Right lobe of liver (tissue), 6 donors: ENCODE measurements at regions not wholly inside any gene's neighbourhood (a gene's known extent, or its start where the extent isn't known, plus 50 kb on each side); places are given as distances from the start of the nearest gene placed in this dataset.
A peak's percentile ranks its signal among the peaks of the same experiment; 100 is the strongest.

ENCODE experiments used
- ATAC-seq, 4 donors: fragments of 200-7000 bp; cut with Tn5 transposase; one replicate each; pipeline ENCODE4 v1.9.1; 2020; ENCODE audit warnings: mild to moderate bottlenecking in 4 of 4, moderate library complexity in 4 of 4
- DNase-seq, 3 donors: peaks; one replicate each; pipeline ENCODE4 v3.0.0-alpha.2; 2020
- H3K27ac ChIP-seq, 3 donors: fragments of 200-600 bp; one replicate each; pipeline ENCODE4 v1.8.0; 2022
- H3K27me3 ChIP-seq, 2 donors: fragments of 200-600 bp; one replicate each; pipeline ENCODE4 v1.8.0; 2022
- H3K36me3 ChIP-seq, 4 donors: fragments of 200-600 bp; sonication (generic) in 1 of 4; one replicate each; pipeline versions ENCODE4 v1.5.1 to v1.8.0; 2017 to 2022; ENCODE audit warnings: control low read depth in 1 of 4
- H3K4me1 ChIP-seq, 4 donors: fragments of 200-600 bp; sonication (generic) in 1 of 4; one replicate each; pipeline versions ENCODE4 v1.5.1 to v1.8.0; 2017 to 2022; ENCODE audit warnings: control low read depth in 1 of 4
- H3K4me3 ChIP-seq, 3 donors: fragments of 200-600 bp; one replicate each; pipeline ENCODE4 v1.8.0; 2022
- H3K9me3 ChIP-seq, 4 donors: fragments of 200-600 bp; sonication (generic) in 1 of 4; one replicate each; pipeline versions ENCODE4 v1.5.1 to v1.8.0; 2017 to 2022; ENCODE audit warnings: control low read depth in 1 of 4
- CTCF ChIP-seq, 4 donors: fragments of 200-600 bp in 3 of 4; fragments of 450-650 bp in 1 of 4; IDR thresholded peaks; one replicate each; pipeline versions ENCODE4 v1.5.1 to v1.8.0; 2016 to 2022; ENCODE audit warnings: antibody characterized with exemption in 4 of 4, mild to moderate bottlenecking in 2 of 4
- POLR2A ChIP-seq: fragments of 450-650 bp; IDR thresholded peaks from one replicate; pipeline ENCODE4 v1.6.1; 2017; ENCODE audit warnings: antibody characterized with exemption, mild to moderate bottlenecking
- WGBS: methylation state at CpG from one replicate; pipeline ENCODE4 v1.1.6; 2018; ENCODE audit warnings: low coverage, low lambda C conversion rate; ENCODE audit not compliant: insufficient coverage; ENCODE audit errors: missing lambda C conversion rate; 5-methylcytosine and 5-hydroxymethylcytosine counted together
- intact Hi-C, 2 donors: fragments of 100-400 bp; cut with DNase I; formaldehyde crosslinking; loops; one replicate each; pipeline versions ENCODE4 v1.11.2 to v1.14.1; 2022
- donor health status: DM: no; HTN: yes; CAD: no.
- donor health status: DM: no; HTN: no; CAD: no.
- donor health status: DM: no; HTN: no; CAD: no.
- donor health status: DM: no; HTN: yes; CAD: no.
- donor health status: DM: no; HTN: yes; CAD: no.

- Histone ChIP-seq H3K27ac (peak overlapping the region in 1 of 3 donors; percentile 71), H3K36me3 (no peaks in the 10 kb centered on the region), H3K4me3 (no peak overlapping the region), H3K4me1 (peaks cover 0 to 9% (median 4%) of the 10 kb centered on the region in 4 donors), H3K9me3 (no peaks in the 10 kb centered on the region), H3K27me3 (no peaks in the 10 kb centered on the region)
- intact Hi-C loops, result no loop called here
- DNase-seq, result no peak
- TF ChIP-seq CTCF (IDR thresholded peaks at IDR 0.05), result no peak
- no peak for TF ChIP-seq POLR2A
- 14% methylated on average over 1 of the region's 1 CpG for WGBS
- ATAC-seq, result peak; percentile 74 to 88 (median 80)
Observed at GRCh38 chr9:71627537-71627936, 140.8 kb downstream of the CEMIP2 start.

DNA sequence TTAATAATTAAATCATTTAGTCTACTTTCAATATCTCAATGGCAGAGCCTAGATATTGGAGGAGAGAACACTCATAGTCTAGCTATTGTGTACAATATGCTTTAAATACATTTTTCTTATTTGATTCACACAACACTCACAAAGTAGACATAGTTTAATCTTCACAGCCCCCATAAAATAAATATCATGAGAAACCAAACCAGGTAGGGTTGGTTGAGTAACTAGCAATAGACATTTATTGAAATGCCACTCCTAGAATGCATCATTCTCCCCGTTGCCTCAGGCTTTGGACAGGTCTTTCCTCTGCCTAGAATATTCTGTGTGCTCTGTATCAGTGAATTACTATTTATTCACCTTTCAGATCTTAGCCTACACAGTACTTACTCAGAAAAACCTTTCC is 141.9 kb downstream of the CEMIP2 start:
- intact Hi-C loops, result no loop called here
- Histone ChIP-seq H3K27me3 (no peaks in the 10 kb centered on the region), H3K36me3 (no peaks in the 10 kb centered on the region), H3K9me3 (no peaks in the 10 kb centered on the region), H3K4me1 (peaks cover 0 to 9% (median 4%) of the 10 kb centered on the region in 4 donors), H3K4me3 (no peak overlapping the region), H3K27ac (no peak overlapping the region)
- no peak for DNase-seq
- WGBS, result 100% methylated on average over 1 of the region's 1 CpG
- TF ChIP-seq CTCF (IDR thresholded peaks at IDR 0.05) (no peak), POLR2A (no peak)
- no peak for ATAC-seq

DNA sequence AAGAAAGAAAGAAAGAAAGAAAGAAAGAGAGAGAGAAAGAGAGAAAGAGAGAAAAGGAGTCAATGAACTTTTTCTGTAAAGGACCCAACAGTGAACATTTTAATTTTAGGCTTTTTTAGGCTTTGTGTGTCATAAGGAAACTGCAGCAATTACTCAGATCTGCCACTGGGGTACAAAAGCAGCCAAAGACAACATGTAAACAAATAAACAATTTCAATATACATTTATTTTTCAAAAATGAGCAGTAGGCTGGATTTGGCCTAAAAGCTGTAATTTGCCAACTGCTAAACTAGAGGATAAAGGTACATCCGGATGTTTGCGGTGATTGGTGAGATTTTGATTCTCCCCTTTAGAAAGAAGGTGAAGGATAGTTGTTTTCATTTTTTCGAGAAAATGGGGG is 143.6 kb downstream of the CEMIP2 start:
- no peak overlapping the region for H3K4me3 ChIP-seq
- DNase-seq (no peak), ATAC-seq (no peak)
- no peak for TF ChIP-seq POLR2A
- no peak for TF ChIP-seq CTCF (IDR thresholded peaks at IDR 0.05)
- intact Hi-C loops, result no loop called here
- peaks cover 0 to 9% (median 2%) of the 10 kb centered on the region in 4 donors for H3K4me1 ChIP-seq
- H3K36me3 ChIP-seq, result no peaks in the 10 kb centered on the region
- no peaks in the 10 kb centered on the region for H3K9me3 ChIP-seq
- H3K27me3 ChIP-seq, result no peaks in the 10 kb centered on the region
- WGBS, result 85% methylated on average over 3 of the region's 3 CpGs
- no peak overlapping the region for H3K27ac ChIP-seq

- Histone ChIP-seq H3K36me3 (no peaks in the 10 kb centered on the region), H3K27ac (no peak overlapping the region), H3K4me3 (no peak overlapping the region), H3K9me3 (no peaks in the 10 kb centered on the region), H3K27me3 (no peaks in the 10 kb centered on the region), H3K4me1 (no peaks in the 10 kb centered on the region)
- intact Hi-C loops, result no loop called here
- ATAC-seq (no peak), DNase-seq (no peak)
- 80% methylated on average over 1 of the region's 1 CpG for WGBS
- TF ChIP-seq POLR2A (no peak), CTCF (IDR thresholded peaks at IDR 0.05) (no peak)
Observed at GRCh38 chr9:71620746-71621145, 147.6 kb downstream of the CEMIP2 start.

DNA sequence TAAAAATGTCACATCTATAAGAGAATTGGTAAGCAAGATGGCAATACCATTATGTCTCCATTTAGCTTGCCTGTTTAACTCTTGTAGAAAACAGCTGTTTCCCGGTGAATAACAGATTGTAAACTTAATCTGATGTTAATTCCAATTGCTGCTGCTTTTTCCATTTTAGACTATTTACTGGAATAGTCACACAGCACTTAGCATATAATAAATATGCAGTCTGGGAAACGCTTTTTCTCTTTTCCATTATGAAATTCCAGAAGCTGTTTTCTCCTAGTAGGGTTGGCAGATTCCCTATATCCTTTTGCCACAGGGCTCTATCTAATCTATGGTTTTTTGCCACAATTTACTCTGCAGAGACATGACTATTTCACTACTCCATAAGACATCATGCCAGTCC is 148.0 kb downstream of the CEMIP2 start:
- TF ChIP-seq POLR2A (no peak), CTCF (IDR thresholded peaks at IDR 0.05) (no peak)
- intact Hi-C loops, result no loop called here
- ATAC-seq, result no peak
- Histone ChIP-seq H3K4me1 (no peaks in the 10 kb centered on the region), H3K9me3 (no peaks in the 10 kb centered on the region), H3K36me3 (no peaks in the 10 kb centered on the region), H3K4me3 (no peak overlapping the region), H3K27ac (no peak overlapping the region), H3K27me3 (no peaks in the 10 kb centered on the region)
- 81% methylated on average over 2 of the region's 2 CpGs for WGBS
- DNase-seq, result no peak
